SU-DHL-6 (cell line): ENCODE measurements at regions not wholly inside any gene's neighbourhood (a gene's known extent, or its start where the extent isn't known, plus 50 kb on each side); places are given as distances from the start of the nearest gene placed in this dataset.

ENCODE experiments used
- CTCF ChIP-seq: fragments of 200-600 bp; sonication (generic); IDR thresholded peaks from one replicate; pipeline ENCODE4 v1.5.1; 2017; ENCODE audit warnings: antibody characterized with exemption, mild to moderate bottlenecking, low read length, moderate library complexity; ENCODE audit not compliant: insufficient read depth, poor library complexity, severe bottlenecking
- EZH2phosphoT487 ChIP-seq: fragments of 200-600 bp; sonication (generic), shearing (Covaris generic); conservative IDR thresholded peaks from 2 replicates; pipeline ENCODE4 v1.6.1; 2018; ENCODE audit warnings: mild to moderate bottlenecking, antibody characterized with exemption, low read length, moderate library complexity, mixed read lengths

GRCh38 chr11:106447631-106448191 lies 370.2 kb downstream of the AASDHPPT start:
- no peak for TF ChIP-seq CTCF
- TF ChIP-seq EZH2phosphoT487 = no peak
